GM12878 (cell line): ENCODE measurements at regions not wholly inside any gene's neighbourhood (a gene's known extent, or its start where the extent isn't known, plus 50 kb on each side); places are given as distances from the start of the nearest gene placed in this dataset.

Experiments used
- ATAC-seq: fragments of 200-7000 bp; cut with Tn5 transposase; 3 replicates; pipeline ENCODE4 v1.9.1; 2020; ENCODE audit warnings: mild to moderate bottlenecking, moderate library complexity
- BruUV-seq: library from RNA; stranded (reverse); fragments of 400-500 nt; replicated peaks from 2 replicates; lab custom pipeline; 2021; lab: Mats Ljungman, UMichigan
- CTCF ChIA-PET: fragments of 300-600 bp; sonication (Branson Sonifier 250); formaldehyde crosslinking; extraction: SDS; loops from one replicate; lab custom pipeline; 2021; ENCODE audit warnings: inconsistent platforms; lab: Yijun Ruan, JAX
- POLR2A ChIA-PET: fragments of 350-600 bp; formaldehyde crosslinking; extraction: SDS; loops from one replicate; lab custom pipeline; 2021; ENCODE audit warnings: inconsistent platforms; lab: Charles Lee
- RAD21 ChIA-PET: fragments of 300-600 bp; sonication (Branson Sonifier 250); formaldehyde crosslinking; loops from one replicate; lab custom pipeline; 2023; ENCODE audit warnings: antibody characterized with exemption; ENCODE audit not compliant: unreplicated experiment; lab: Charles Lee
- SMC1A ChIA-PET: fragments of 300-600 bp; sonication (Branson Sonifier 250); formaldehyde crosslinking; loops from one replicate; lab custom pipeline; 2023; ENCODE audit not compliant: unreplicated experiment, uncharacterized antibody; lab: Charles Lee
- DNase-seq: peaks from one replicate; pipeline ENCODE4 v3.0.0-alpha.2; 2011; ENCODE audit warnings: low read depth, low spot score
- FAIRE-seq: peaks from 3 replicates; lab custom pipeline; 2011; peaks lifted over from hg19 to GRCh38; lab: Jason Lieb, UNC
- H2AFZ ChIP-seq: 2 replicates; pipeline ENCODE4 v1.6.0; 2011; ENCODE audit warnings: low read depth, low read length, control low read depth; ENCODE audit not compliant: control insufficient read depth
- H3K27ac ChIP-seq: 2 replicates; pipeline ENCODE4 v1.5.1; 2011; ENCODE audit warnings: control low read depth; ENCODE audit not compliant: control insufficient read depth, insufficient read depth
- H3K27me3 ChIP-seq, 2 experiments: replicated peaks in 1 of 2; 2 replicates each; pipeline versions ENCODE4 v1.6.0 to v1.6.1; 2011; ENCODE audit warnings: low read length in 1 of 2; ENCODE audit not compliant: control insufficient read depth in 2 of 2, insufficient read depth in 2 of 2
- H3K36me3 ChIP-seq, 2 experiments: 2 replicates each; pipeline ENCODE4 v1.5.1; 2011; ENCODE audit warnings: low read length in 1 of 2; ENCODE audit not compliant: control insufficient read depth in 2 of 2, insufficient read depth in 2 of 2
- H3K4me1 ChIP-seq: 2 replicates; pipeline ENCODE4 v1.6.1; 2011; ENCODE audit warnings: mild to moderate bottlenecking, low read length, moderate library complexity, mixed read lengths; ENCODE audit not compliant: control insufficient read depth, insufficient read depth
- H3K4me2 ChIP-seq: 2 replicates; pipeline ENCODE4 v1.6.0; 2011; ENCODE audit warnings: control low read depth; ENCODE audit not compliant: control insufficient read depth, insufficient read depth
- H3K4me3 ChIP-seq: fragments of 200-600 bp; sonication (generic); 2 replicates; pipeline ENCODE4 v1.5.1; 2016
- H3K79me2 ChIP-seq: 2 replicates; pipeline ENCODE4 v1.6.0; 2011; ENCODE audit warnings: low read length; ENCODE audit not compliant: control insufficient read depth, insufficient read depth
- H3K9ac ChIP-seq: 2 replicates; pipeline ENCODE4 v1.8.0; 2011; ENCODE audit warnings: low read length, control low read depth, mixed read lengths; ENCODE audit not compliant: control insufficient read depth, insufficient read depth
- H3K9me3 ChIP-seq: replicated peaks from 3 replicates; pipeline ENCODE4 v1.5.1; 2011; ENCODE audit warnings: mild to moderate bottlenecking, low read length; ENCODE audit not compliant: control insufficient read depth, insufficient read depth
- H4K20me1 ChIP-seq: 2 replicates; pipeline ENCODE4 v1.6.0; 2011; ENCODE audit not compliant: control insufficient read depth, insufficient read depth
- CHD1 ChIP-seq: IDR thresholded peaks from 2 replicates; pipeline ENCODE4 v1.6.1; 2012; ENCODE audit warnings: low read depth, low read length, improper control_type of control experiment
- CHD4 ChIP-seq: fragments of 200-600 bp; sonication (generic); IDR thresholded peaks from 2 replicates; pipeline ENCODE4 v1.6.1; 2016; ENCODE audit warnings: mild to moderate bottlenecking
- CREB1 ChIP-seq: IDR thresholded peaks from 2 replicates; pipeline ENCODE4 v1.6.1; 2012; ENCODE audit warnings: low read depth, mild to moderate bottlenecking, inconsistent platforms
- EED ChIP-seq: sonication (generic); IDR thresholded peaks from 2 replicates; pipeline ENCODE4 v1.6.1; 2016; ENCODE audit warnings: antibody characterized with exemption, low read depth
- KAT2A ChIP-seq: conservative IDR thresholded peaks from 2 replicates; pipeline ENCODE4 v1.6.1; 2011; ENCODE audit warnings: low read depth, low read length; ENCODE audit not compliant: control insufficient read depth
- MTA2 ChIP-seq: fragments of 450-650 bp; IDR thresholded peaks from 2 replicates; pipeline ENCODE4 v1.6.1; 2016; ENCODE audit warnings: low read depth, mild to moderate bottlenecking, moderate library complexity
- PAX8 ChIP-seq: fragments of 450-650 bp; IDR thresholded peaks from 2 replicates; pipeline ENCODE4 v1.6.1; 2017; ENCODE audit warnings: mild to moderate bottlenecking, moderate library complexity
- RAD21 ChIP-seq: IDR thresholded peaks from 2 replicates; pipeline ENCODE4 v1.6.1; 2011; ENCODE audit warnings: mild to moderate bottlenecking, low read depth, low read length, moderate library complexity; ENCODE audit not compliant: insufficient read depth
- ZBED1 ChIP-seq: IDR thresholded peaks from 2 replicates; pipeline ENCODE4 v1.6.1; 2016; ENCODE audit warnings: borderline replicate concordance
- WGBS: methylation state at CpG from one replicate; pipeline ENCODE4 v1.1.6; 2016; ENCODE audit warnings: low lambda C conversion rate; ENCODE audit not compliant: insufficient replicate concordance, insufficient coverage; ENCODE audit errors: missing lambda C conversion rate; 5-methylcytosine and 5-hydroxymethylcytosine counted together
- in situ Hi-C: fragments of 300-500 bp; cut with MboI; formaldehyde crosslinking; loops from 9 replicates; pipeline ENCODE4 v1.14.3; 2018; ENCODE audit warnings: mixed read lengths
- intact Hi-C: fragments of 100-400 bp; cut with micrococcal nuclease; formaldehyde crosslinking; loops from one replicate; pipeline ENCODE4 v1.14.2; 2022; ENCODE audit not compliant: unreplicated experiment
- TF ChIP-seq, protein P1 (sequence below): IDR thresholded peaks from 2 replicates; pipeline ENCODE4 v1.6.1; 2011; ENCODE audit warnings: borderline replicate concordance, low read depth, mild to moderate bottlenecking, moderate library complexity, mixed read lengths, low read length; ENCODE audit not compliant: insufficient read depth; ENCODE audit errors: extremely low read length
- TF ChIP-seq, protein P2 (sequence below): fragments of 450-650 bp; IDR thresholded peaks from 2 replicates; pipeline ENCODE4 v1.6.1; 2018; ENCODE audit warnings: mild to moderate bottlenecking, low read depth, moderate library complexity; ENCODE audit not compliant: partially characterized antibody
- TF ChIP-seq, protein P3 (sequence below): fragments of 450-650 bp; IDR thresholded peaks from 2 replicates; pipeline ENCODE4 v1.6.1; 2018; ENCODE audit warnings: borderline replicate concordance, mild to moderate bottlenecking; ENCODE audit not compliant: partially characterized antibody
- TF ChIP-seq, protein P4 (sequence below): fragments of 150-350 bp; IDR thresholded peaks from 2 replicates; pipeline ENCODE4 v1.6.1; 2014; ENCODE audit warnings: mild to moderate bottlenecking, low read depth, low read length

DNA sequence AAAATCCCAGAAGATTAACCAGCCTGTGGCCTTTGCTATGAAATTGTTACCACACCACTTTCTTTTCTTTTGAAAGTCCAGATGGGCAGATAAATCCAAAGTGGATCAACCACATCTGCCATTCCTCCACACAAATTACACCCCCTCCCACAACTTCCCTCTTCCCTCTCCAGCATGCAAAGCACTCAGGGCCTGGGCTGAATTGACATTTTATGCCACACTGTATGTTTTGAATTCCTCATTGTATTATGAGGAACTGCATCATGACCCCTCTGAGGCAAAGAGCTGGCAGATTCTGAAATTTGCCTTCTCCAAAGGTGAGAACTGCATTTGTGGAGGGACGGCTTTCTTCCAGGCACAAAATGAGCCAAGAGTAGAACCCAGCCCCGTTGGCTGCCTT, 589.2 kb upstream of the KLF4 start:
- TF ChIP-seq, protein P1, sequence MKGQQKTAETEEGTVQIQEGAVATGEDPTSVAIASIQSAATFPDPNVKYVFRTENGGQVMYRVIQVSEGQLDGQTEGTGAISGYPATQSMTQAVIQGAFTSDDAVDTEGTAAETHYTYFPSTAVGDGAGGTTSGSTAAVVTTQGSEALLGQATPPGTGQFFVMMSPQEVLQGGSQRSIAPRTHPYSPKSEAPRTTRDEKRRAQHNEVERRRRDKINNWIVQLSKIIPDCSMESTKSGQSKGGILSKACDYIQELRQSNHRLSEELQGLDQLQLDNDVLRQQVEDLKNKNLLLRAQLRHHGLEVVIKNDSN, result no peak
- no peak for TF ChIP-seq CHD4
- TF ChIP-seq MTA2, result no peak
- TF ChIP-seq RAD21, result no peak
- TF ChIP-seq CREB1, result no peak
- TF ChIP-seq, protein P2, sequence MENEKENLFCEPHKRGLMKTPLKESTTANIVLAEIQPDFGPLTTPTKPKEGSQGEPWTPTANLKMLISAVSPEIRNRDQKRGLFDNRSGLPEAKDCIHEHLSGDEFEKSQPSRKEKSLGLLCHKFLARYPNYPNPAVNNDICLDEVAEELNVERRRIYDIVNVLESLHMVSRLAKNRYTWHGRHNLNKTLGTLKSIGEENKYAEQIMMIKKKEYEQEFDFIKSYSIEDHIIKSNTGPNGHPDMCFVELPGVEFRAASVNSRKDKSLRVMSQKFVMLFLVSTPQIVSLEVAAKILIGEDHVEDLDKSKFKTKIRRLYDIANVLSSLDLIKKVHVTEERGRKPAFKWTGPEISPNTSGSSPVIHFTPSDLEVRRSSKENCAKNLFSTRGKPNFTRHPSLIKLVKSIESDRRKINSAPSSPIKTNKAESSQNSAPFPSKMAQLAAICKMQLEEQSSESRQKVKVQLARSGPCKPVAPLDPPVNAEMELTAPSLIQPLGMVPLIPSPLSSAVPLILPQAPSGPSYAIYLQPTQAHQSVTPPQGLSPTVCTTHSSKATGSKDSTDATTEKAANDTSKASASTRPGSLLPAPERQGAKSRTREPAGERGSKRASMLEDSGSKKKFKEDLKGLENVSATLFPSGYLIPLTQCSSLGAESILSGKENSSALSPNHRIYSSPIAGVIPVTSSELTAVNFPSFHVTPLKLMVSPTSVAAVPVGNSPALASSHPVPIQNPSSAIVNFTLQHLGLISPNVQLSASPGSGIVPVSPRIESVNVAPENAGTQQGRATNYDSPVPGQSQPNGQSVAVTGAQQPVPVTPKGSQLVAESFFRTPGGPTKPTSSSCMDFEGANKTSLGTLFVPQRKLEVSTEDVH, result no peak
- TF ChIP-seq, protein P3, sequence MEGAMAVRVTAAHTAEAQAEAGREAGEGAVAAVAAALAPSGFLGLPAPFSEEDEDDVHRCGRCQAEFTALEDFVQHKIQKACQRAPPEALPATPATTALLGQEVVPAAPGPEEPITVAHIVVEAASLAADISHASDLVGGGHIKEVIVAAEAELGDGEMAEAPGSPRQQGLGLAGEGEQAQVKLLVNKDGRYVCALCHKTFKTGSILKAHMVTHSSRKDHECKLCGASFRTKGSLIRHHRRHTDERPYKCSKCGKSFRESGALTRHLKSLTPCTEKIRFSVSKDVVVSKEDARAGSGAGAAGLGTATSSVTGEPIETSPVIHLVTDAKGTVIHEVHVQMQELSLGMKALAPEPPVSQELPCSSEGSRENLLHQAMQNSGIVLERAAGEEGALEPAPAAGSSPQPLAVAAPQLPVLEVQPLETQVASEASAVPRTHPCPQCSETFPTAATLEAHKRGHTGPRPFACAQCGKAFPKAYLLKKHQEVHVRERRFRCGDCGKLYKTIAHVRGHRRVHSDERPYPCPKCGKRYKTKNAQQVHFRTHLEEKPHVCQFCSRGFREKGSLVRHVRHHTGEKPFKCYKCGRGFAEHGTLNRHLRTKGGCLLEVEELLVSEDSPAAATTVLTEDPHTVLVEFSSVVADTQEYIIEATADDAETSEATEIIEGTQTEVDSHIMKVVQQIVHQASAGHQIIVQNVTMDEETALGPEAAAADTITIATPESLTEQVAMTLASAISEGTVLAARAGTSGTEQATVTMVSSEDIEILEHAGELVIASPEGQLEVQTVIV, result no peak
- TF ChIP-seq ZBED1, result no peak
- TF ChIP-seq, protein P4, sequence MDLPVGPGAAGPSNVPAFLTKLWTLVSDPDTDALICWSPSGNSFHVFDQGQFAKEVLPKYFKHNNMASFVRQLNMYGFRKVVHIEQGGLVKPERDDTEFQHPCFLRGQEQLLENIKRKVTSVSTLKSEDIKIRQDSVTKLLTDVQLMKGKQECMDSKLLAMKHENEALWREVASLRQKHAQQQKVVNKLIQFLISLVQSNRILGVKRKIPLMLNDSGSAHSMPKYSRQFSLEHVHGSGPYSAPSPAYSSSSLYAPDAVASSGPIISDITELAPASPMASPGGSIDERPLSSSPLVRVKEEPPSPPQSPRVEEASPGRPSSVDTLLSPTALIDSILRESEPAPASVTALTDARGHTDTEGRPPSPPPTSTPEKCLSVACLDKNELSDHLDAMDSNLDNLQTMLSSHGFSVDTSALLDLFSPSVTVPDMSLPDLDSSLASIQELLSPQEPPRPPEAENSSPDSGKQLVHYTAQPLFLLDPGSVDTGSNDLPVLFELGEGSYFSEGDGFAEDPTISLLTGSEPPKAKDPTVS, result no peak
- no peak for TF ChIP-seq KAT2A
- TF ChIP-seq PAX8, result no peak
- TF ChIP-seq EED, result no peak
- no peak for TF ChIP-seq CHD1
- Histone ChIP-seq H3K9ac (no peak overlapping the region), H3K9me3 (no peaks in the 10 kb centered on the region), H3K4me3 (no peak overlapping the region), H3K79me2 (no peaks in the 10 kb centered on the region), H3K4me2 (no peak overlapping the region), H3K27me3 (no peaks in the 10 kb centered on the region), H4K20me1 (no peaks in the 10 kb centered on the region), H3K4me1 (no peaks in the 10 kb centered on the region), H2AFZ (no peak overlapping the region), H3K36me3 (no peaks in the 10 kb centered on the region), H3K27ac (no peak overlapping the region)
- WGBS, result 24% methylated on average over 2 of the region's 2 CpGs
- intact Hi-C loops, result no loop called here
- no peak for ATAC-seq
- RAD21 ChIA-PET, result no interaction called here
- DNase-seq, result no peak
- in situ Hi-C loops, result no loop called here
- FAIRE-seq, result no peak
- CTCF ChIA-PET, result no interaction called here
- SMC1A ChIA-PET, result no interaction called here
- no TSS peak for BruUV-seq
- POLR2A ChIA-PET, result no interaction called here
